Fibroblast of upper back skin (primary cell): ENCODE measurements at regions not wholly inside any gene's neighbourhood (a gene's known extent, or its start where the extent isn't known, plus 50 kb on each side); places are given as distances from the start of the nearest gene placed in this dataset.
A peak's percentile ranks its signal among the peaks of the same experiment; 100 is the strongest.
"Not testable (repeated sequence)": the region's sequence is repeated elsewhere in the genome, so short reads cannot be mapped to it uniquely, and the experiment has no call there.

Source experiments
- DNase-seq: peaks from one replicate; pipeline ENCODE4 v3.0.0-alpha.2; 2013

DNA sequence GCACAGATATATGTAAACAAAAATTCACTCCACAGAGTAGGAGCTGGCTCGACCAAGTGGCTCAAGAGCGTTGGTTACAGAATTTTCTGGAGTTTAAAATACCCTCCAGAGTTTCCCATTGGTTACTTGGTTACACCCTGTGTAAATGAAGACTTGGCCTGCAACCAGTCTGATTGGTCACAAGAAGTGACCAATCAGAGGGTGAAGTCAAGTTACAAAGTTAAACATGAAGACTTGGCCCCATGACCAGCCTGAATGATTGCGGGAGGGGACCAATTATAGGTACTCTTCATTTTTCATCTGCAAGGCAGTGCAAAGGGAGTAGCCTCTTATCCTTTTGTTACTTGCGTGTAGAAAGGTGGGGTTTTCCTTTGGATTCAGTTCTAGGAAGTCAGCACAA, 121.3 kb upstream of the SALL1 start:
- no peak for DNase-seq

DNA sequence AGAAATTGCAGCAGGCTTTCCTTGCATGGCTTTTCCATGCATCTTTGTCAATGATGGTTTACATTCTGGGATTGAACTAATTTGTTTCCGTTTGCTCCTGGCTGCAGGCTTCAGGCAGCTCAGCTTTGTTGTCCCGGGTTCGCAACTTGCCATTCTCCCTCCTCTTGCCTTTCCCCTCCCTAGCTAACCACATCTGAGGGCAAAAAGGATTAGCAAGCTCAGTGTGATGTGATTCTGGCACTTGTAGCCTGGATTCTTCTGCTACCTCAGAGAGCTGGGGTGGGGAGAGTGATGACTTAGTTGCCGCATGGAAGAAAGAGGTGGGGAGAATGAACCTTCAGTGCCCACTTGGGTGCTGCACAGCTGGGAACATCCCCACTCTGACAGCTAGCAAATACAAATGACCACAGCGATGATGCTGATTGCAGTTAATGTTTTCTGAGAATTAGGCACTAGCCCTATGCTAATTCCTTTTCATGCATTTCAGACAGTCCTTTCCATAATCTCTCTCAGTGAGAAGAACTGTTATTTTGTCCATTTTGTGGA, 120.2 kb upstream of the SALL1 start:
- DNase-seq: no peak

DNA sequence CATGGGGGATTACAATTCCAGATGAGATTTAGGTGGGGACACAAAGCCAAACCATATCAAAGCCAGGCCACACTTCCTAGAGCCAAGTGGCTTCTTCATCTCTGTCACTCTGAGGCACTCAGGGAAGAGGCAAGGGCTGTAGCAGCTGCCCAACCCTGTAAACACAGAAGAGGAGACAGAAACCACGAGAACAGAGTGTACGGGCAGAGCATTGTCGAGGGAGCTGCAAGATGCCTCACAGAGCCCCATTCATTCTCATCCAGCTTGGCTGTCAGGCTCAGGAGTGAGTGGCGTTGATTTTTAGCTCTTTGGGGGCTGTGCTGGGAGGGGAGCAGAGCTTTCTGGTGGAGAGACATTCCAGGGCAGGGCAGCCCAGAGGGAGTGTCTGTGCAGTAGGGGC, 117.2 kb upstream of the SALL1 start:
- DNase-seq: no peak

DNA sequence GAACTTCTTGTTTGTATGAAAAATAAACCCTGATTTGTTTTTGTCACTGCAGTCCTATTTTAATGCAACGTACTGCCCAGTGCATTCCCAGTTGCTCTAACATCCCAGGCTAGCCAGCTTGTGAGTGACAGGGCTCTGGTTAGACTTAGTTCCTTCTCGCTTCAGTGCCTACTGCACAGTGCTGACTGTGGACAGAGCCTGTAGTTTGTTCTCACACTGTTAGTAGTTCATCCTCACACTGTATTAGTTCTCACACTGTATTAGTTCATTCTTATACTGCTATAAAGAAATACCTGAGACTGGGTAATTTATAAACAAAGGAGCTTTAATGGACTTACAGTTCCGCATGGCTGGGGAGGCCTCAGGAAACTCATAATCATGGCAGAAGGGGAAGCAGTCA, 116.6 kb upstream of the SALL1 start:
- no peak for DNase-seq

DNA sequence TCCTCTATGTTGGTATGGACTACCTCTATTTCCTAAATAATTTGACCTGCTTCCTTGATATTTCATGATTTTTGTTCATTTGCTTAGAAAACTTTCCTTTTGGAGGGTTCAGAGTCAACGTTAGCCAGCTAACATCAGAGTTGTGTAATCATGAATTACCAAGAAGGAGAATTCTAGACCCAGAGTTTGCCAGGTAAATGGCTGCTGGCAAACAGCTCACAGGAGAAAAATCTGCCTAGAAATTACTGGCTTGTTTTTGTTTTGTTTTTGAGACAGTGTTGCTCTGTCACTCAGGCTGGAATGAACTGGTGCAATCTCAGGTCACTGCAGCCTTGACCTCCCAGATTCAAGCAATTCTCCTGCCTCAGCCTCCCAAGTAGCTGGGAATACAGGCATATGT, 111.4 kb upstream of the SALL1 start:
- no peak for DNase-seq

DNA sequence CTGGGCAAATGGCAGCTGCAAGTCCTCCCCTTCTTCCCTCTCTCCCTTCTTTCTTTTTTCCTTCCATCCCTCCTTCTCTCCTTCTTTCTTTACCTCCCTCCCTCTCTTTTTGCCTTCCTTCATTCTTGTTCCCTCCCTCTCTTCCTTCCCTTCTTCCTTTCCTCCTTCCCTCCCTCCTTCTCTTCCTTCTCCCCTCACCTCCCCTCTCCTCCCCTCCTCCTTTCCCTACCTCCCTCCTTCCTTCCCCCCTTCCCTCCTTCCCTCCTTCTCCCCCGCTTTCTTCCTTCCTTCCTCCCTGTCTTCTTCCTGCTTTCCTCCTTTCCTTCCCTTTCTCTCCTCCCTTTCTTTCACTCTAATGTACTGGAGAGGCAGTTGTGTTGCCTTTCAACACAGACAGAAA, 110.8 kb upstream of the SALL1 start:
- no peak for DNase-seq

DNA sequence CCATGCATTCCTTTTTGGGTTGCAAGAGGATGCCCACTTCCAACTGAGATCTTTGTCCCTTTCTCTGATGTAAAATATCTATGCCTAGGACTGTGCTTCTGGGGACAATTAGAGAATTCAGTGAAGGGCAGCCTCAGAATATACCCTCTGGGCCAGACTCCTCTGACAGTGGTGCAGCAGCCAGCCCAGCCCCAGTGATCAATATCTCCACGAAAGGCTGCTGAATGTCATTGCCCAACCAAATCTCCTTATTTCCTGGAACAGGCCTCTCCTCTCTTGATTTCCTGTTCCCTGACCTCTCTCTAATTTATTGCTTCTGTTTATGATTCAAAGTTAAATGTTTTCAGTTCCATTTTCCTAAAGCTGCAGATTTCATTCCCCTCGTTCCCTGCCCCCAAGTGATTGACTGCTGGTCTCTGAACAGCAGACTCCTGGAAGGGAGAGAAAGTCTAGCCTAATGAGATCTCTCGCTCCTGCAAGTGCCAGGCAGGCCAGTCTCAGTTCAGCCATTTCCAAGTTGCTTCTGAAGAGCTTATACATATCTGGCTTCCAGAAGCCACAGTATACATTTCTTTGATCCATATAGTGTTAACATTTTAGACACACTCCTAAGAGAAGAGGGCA, 104.4 kb upstream of the SALL1 start:
- DNase-seq: no peak

DNA sequence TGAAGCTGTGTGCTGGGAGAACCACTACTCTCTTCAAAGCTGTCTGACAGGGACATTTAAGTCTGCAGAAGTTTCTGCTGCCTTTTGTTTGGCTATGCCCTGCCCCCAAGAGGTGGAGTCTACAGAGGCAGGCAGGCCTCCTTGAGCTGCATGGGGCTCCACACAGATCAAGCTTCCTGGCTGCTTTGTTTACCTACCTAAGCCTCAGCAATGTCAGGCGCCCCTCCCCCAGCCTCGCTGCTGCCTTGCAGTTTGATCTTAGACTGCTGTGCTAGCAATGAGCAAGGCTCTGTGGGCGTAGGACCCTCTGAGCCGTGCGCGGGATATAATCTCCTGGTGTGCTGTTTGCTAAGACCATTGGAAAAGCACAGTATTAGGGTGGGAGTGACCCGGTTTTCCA, 103.3 kb upstream of the SALL1 start:
- not testable (repeated sequence) for DNase-seq

DNA sequence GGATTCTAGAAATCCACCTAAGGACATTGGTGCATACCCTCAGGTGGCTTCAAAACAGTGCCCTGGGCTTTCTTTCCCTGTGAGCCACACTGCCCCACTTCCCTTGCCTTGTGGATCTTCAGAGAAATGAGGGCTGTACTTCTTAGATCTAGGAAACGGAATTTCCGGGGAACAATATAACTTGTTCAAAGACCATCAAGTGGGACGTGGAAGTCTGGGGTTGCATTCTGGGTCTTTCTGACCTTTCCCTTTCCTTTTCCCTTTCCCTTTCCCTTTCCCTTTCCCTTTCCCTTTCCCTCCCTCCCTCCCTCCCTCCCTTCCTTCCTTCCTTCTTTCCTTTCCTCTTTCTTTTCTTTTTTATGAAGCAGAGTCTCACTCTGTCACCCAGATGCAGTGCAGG, 97.1 kb upstream of the SALL1 start:
- no peak for DNase-seq

DNA sequence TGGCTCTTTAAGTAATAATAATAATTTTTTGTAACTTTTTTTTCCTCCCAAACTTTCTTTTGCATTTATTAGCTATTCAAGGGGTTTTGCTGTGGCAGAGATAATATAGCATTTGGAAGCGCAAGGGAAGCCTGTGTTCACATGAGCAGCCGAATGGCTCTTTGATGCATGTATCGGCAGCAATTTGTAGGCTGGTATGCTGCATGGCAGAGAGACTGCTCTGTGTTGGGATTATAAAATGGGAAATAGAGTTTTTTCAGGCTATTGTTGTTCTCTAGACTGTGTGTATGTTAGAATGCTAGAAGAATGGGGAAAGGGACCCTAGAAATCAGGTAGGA, 94.6 kb upstream of the SALL1 start:
- DNase-seq: no peak

DNA sequence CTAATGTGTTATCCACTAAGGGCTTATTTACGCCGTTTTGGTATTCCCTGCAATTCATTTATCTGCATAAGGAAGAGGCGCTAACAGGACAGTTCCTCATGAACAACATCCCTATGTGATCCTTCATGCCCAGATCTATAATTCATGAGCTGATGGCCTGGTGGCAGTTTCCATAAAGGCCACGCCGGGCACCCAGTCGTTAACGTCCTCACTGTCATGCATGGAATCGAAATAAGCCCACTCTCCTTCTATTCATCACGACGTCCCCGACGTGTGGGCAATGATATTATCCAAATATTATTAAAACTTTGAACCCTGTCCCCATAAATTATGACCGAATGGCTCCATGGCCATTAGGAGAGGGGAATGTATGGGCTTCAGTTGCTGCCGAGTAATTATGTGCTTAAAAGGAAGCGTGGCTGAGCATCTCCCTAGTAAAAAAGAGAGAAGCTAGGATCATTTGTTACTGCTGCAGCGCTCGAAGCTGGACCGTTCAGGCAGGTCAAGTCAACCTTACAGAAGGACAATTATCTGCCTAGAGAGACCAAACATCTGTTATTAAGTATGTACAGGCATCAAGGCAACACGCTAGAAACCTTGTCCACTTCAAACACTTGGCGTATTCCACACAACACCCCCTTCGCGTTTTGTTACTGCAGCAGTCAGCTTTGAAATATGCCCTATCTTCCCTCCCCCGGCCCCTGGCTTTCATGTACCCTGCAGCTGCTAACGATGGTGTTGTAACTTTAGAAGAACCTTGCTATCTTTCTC, 94.0 kb upstream of the SALL1 start:
- DNase-seq: no peak

DNA sequence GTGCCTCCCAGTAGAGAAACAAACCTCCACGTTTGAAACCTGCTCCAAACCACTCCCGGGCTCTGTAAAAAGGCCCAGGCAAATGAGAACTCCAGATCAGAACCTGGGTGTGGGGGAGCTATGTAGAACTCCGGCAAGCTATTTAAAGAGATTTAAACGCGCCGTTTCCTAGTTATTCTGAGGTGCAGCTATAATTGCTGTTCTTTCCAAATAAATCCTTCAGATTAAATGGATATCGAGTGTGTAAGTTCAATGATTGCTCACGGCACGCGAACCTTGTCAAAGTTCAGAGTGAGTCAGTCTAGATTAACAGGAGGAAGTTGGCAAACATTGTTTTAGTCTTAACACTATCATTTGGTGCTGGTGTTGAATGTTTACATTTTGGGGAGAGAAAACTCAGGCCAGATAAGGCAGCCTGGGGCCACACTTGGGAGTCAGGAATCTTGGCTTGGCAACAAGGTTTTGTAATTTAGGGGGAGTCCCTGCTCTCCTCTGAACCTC, 92.9 kb upstream of the SALL1 start:
- no peak for DNase-seq

DNA sequence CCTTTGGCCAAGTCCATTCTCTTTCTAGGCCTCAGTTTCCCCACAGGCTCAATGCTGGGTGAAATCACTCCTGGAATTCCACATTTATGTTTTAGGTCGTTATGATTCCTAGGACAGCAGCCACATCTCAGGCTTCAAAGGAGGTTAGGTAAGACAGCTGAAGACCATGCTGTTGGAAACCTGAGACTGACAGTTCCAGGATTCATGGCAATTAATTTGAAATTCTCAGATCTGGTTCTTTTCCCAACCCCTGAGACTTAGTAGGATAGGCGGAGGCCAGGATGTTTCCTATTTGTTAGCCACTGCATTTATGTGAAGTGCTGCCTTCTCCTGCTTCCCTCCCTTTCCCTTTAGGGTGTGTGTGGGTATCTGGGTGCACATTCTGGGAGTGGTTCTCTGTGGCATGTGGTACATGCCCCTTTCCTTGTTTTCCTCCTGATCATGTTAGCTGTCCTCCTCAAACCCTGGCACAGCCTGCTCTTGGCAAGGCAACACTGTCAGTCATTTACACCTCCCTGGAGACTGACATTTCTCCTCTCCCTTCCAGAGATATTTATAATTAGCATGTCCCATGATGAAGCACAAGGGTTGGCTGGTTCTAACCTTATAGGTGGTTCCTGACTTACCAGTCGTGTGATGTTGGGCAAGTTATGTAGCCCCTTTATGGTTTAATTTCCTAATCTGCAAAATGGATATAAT, 91.4 kb upstream of the SALL1 start:
- DNase-seq: no peak

DNA sequence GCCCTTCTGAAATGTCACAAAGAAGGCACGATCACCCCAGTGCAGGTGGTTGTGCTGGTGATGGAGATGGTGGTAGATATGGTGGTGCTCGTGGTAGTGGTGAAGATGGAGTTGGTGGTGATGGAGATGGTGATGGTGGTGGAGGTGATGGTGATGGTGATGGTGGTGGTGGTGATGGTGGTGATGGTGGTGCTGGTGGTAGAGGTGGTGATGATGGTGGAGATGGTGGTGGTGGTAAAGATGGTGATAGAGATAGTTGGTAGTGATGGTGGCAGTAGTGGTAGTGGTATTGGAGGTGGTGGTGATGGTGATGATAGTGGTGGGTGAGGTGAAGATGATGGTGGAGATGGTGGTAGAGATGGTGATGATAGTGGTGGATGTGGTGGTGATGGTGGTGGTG, 88.1 kb upstream of the SALL1 start:
- no peak for DNase-seq

DNA sequence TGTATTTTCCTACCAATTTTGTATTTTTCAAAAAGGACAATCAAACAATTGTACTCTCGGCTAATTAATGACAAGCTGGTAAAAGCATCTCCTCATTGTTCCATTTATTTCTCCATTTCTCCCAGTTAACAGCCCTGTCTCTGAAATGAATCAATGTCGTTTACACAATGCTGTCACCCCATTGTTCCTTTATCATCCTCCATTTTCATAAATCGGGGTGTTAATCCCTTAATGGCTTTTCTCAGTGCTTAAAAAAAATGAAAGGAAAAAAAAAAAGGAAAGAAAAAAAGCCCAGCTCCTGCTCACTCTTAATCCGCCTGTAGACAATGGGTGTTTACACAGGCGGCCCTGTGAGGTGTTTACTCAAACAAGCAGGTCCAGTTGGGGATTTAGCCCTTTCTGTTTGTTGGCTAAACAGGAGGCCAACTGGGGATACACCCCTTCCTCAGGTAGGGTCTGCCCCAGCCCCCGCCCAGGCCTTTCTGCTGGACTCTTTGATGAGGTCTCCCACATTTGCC, 86.8 kb upstream of the SALL1 start:
- DNase-seq: no peak

DNA sequence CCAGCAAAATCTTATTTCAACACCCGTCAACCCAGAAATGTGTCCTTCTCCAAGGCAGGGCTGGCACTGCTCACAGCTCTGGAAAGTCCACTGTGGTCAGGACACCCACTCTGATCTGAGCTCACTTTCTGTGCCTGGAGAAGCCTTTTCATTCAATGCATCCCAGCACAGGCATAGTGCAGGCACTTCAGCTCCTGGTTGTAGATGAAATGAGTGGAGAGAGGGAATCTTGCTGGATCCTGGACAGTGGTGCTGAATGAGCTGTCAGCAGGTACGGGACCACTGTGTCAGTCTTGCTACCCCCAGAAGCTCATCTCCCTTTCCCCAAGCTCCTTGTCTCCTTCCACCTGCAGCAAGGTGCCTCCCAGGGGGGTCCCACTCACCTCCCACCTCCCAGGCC, 86.1 kb upstream of the SALL1 start:
- no peak for DNase-seq

DNA sequence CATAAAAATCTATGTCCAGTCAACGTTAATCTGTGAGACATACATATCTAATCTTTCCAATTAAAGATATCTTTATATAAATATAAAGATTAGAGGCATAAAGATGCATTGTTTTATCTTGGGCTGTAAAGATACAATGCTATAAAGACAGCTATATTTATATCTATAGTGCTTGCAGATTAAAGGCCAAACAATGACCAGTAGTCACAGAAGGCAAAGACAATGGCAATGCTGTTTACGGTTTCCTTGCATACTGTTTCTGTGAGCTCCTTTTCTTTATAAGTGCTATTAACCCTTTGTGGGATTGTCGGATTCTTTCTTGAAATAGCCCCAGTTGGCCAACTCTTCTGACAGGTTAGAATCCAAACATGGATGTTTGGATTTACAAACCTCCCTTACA, 85.5 kb upstream of the SALL1 start:
- no peak for DNase-seq

DNA sequence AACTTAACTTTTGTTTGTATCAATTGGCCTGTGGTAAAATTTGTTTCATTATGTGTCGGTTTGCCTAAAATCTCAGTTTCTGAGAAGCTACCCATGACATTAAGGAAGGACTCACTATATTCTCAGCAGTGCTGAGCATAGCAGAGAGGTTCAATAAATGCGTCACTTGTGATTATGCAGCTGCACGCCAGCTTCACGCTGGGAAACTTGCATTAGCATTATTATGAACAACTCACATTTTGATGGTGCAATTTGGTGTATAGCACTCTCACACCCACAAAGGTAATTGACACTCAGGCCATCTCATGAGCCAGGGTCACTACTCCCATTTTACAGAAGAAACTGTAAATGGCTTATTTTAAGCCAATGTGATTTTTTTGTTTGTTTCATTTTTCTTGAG, 80.6 kb upstream of the SALL1 start:
- peak; percentile 2 for DNase-seq

DNA sequence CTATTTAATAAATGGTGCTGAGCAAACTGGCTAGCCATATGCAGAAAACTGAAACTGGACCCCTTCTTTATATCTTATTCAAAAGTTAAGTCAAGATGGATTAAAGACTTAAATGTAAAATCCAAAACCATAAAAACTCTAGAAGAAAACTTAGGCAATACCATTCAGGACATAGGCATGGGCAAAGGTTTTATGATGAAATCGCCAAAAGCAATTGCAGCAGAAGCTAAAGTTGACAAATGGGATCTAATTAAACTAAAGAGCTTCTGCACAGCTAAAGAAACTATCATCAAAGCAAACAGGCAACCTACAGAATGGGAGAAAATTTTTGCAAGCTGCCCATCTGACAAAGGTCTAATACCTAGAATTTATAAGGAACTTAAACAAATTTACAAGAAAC, 79.0 kb upstream of the SALL1 start:
- DNase-seq: not testable (repeated sequence)

DNA sequence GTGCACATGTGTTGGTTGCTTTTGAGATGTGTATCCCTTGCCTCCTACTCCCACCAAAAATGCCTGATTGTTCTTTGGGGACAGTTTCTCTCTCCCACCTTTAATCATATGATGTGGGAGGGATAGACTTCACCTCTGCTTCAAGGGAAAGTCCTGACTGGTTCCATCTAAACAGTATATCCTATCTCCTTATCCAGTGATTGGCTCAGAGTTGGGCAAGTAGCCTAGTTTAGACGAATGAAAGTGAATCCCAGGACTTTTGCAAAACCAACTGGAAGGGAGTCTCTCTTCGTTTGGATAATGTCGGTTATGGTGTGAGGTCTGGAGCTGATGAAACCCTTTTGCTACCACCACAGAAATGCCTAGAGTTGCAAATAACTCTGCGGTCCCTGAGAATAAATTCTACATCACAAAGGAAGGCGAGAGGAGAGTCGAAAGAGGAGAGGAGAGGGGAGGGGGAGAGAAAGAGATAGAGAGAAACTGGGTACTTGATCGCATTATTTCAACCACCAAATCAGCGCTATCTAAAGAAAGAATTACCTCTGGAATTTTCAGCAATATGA, 77.1 kb upstream of the SALL1 start:
- DNase-seq: no peak

DNA sequence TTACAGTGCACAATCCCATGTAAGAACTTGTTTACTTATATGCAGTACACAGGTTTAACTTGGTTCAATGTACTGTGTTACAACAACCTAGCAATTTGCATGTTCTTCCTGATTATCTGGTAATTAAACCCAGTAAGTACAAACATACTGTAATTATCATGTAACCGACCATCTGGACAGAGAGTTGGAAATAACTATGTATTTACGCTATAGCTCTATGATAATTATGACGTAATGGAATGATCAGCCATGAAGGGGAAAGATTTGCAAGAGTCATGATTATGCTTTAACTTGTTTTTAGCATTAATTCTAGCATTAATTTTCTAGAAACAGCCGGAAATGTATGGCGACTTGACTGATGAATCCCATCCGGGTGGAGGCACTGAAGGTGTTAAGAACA, 74.8 kb upstream of the SALL1 start:
- DNase-seq: no peak

DNA sequence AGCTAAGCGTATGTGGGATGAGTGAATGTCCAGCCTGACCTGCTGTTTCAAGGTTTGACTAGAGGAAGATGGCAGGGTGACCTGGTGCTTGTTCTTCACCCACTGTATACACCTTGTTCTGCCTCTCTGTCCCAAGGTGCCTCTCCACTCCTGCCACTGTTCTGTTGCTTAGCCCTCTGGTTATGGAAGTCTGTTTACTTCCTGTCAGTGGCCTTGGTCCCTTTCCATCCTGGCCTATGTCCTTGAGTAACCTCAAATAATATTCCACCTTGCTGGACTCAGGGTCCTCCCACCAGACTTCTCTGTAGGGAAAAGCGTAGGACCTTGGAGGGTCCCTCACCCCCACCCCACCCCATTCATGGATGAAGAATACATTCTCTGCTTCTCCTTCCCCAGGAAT, 73.2 kb upstream of the SALL1 start:
- DNase-seq: no peak

DNA sequence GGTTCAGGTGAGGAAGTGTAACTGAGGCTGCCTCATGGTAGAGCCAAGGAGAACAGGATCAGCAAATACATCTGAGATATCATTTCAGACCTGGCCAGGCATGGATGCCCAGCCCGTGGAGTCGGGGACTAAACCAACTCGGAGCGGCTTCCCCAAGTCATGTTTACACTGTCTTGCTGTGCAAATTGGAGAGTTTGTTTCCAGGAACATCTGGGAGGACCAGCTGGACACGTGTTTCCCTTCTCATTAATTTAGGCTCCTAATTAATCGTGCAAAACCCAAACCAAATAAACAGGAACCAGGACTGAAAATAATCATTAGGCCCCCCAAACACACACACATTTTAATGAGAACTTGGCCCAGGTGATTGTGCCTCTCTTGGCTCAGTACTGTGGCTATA, 70.9 kb upstream of the SALL1 start:
- no peak for DNase-seq

DNA sequence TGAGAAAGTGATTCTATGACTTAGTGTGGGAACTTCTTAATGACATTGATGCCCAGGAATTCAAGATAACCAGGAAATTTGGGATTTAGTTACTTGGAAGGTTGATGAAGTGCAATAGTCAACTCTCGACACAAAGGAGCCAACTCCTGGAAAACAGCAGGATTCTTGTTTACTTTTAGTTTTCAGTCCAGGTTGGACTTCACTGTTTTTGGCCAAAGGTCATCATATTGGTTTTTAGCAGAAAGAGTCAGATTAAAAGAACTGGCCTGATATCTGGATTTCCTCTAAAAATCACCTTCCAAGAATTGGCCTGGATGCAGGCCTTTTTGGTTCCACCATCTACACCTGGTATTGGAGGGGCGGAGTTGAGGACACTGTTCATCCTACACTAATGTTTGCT, 60.1 kb upstream of the SALL1 start:
- no peak for DNase-seq
